Right atrium auricular region (tissue), 2 donors: ENCODE measurements at regions not wholly inside any gene's neighbourhood (a gene's known extent, or its start where the extent isn't known, plus 50 kb on each side); places are given as distances from the start of the nearest gene placed in this dataset.

Experiments
- DNase-seq: peaks from one replicate; pipeline ENCODE4 v3.0.0-alpha.2; 2019; ENCODE audit warnings: low spot score
- H3K27ac ChIP-seq, 2 donors: fragments of 200-600 bp; sonication (generic); 1 replicate in 1 of 2; 2 replicates in 1 of 2; pipeline ENCODE4 v1.5.1; 2016 to 2019
- H3K27me3 ChIP-seq, 2 donors: fragments of 200-600 bp; sonication (generic); one replicate each; pipeline versions ENCODE4 v1.5.1 to v1.6.0; 2017 to 2019
- H3K36me3 ChIP-seq: fragments of 200-600 bp; sonication (generic); one replicate; pipeline ENCODE4 v1.5.1; 2016
- H3K4me1 ChIP-seq, 2 donors: fragments of 200-600 bp; sonication (generic); one replicate each; pipeline versions ENCODE4 v1.5.1 to v1.6.0; 2017 to 2019
- H3K4me3 ChIP-seq, 2 donors: fragments of 200-600 bp; sonication (generic); 1 replicate in 1 of 2; 2 replicates in 1 of 2; pipeline ENCODE4 v1.5.1; 2017 to 2019; ENCODE audit warnings: mild to moderate bottlenecking in 1 of 2, moderate library complexity in 1 of 2
- H3K9me3 ChIP-seq, 2 donors: fragments of 200-600 bp; sonication (generic); one replicate each; pipeline ENCODE4 v1.5.1; 2019
- CTCF ChIP-seq, 2 donors: fragments of 200-600 bp; sonication (generic); IDR thresholded peaks; one replicate each; pipeline ENCODE4 v1.5.1; 2019; ENCODE audit warnings: antibody characterized with exemption in 2 of 2

DNA sequence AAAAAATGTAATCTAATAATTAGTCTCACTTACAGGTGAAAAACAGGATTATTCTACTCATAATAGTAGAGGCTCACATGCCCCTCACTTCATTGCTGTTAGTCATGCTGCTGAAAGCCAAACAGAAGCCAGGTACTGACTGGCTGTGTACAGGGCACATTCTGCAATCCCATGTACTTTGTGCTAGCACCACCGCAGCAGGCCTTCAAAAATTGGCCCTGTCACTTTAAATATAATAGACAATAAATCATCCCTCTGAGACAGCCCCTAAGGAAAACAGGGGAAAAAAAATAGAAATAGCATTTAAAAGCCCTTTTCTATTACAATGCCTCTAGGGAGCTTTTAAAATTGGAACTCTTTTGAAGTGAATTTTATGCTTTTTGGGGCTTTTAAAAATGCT, 723.8 kb downstream of the TUSC7 start:
- no peak for TF ChIP-seq CTCF (IDR thresholded peaks at IDR 0.05)
- H3K9me3 ChIP-seq, result no peaks in the 10 kb centered on the region
- no peak overlapping the region for H3K4me3 ChIP-seq
- H3K27ac ChIP-seq, result no peak overlapping the region
- no peaks in the 10 kb centered on the region for H3K27me3 ChIP-seq
- H3K36me3 ChIP-seq, result no peaks in the 10 kb centered on the region
- H3K4me1 ChIP-seq, result no peaks in the 10 kb centered on the region
- no peak for DNase-seq

DNA sequence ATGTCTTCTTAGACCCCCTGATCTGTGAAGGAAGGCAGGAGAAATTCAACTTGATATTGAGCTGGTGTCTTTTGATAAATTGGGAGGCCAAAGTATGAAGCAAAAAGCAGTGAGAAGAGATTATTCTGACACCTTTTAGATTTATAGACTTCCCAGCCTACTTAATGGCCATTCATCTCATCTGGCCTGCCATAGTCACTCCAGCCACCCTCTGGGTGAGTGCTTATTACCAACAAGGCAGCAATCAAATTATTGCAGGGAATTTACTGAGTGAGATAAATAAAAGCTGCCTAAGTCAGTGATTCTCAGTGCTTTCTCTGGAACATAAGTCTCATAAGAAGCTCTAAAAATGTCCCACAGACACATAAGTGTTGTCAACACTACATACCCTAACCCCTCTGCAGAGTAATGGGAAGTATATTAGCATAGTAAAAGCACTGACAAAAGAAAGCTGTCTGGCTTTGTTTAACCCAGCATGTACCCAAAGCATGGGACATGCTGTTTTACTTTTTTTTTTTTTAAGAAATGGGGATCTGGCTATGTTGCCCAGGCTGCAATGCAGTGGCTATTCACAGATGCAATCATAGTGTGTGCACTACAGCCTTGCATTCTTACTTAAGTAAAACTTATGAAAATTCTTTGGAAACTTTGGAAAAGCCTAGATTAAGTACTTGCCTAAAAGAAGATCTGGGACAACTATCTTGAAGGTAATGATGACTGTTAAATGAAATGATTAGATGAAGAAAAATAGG, 725.3 kb downstream of the TUSC7 start:
- no peaks in the 10 kb centered on the region for H3K4me1 ChIP-seq
- DNase-seq, result no peak
- no peaks in the 10 kb centered on the region for H3K9me3 ChIP-seq
- no peaks in the 10 kb centered on the region for H3K36me3 ChIP-seq
- no peaks in the 10 kb centered on the region for H3K27me3 ChIP-seq
- H3K27ac ChIP-seq, result no peak overlapping the region
- no peak for TF ChIP-seq CTCF (IDR thresholded peaks at IDR 0.05)
- H3K4me3 ChIP-seq, result no peak overlapping the region

DNA sequence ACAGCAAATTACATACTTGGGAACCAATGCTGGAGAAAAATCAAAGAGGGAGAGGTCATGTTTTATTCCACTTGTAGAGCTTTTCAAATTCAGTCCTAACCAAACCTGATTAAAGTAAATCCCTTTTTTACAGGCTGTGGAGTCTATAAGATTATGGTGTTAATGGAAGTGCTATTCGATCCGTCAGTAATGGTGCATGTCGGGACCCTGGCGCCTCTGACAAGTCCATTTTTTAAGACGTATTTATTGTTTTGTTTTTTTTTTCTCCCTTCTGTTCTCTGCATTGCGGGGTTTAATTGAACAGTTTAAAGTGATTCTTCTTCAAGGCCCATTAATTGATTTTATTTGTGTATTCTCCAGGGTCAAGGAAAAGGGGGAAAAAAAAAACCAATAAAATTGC, 725.9 kb downstream of the TUSC7 start:
- TF ChIP-seq CTCF (IDR thresholded peaks at IDR 0.05), result no peak

GRCh38 chr3:117439812-117440211, 730.2 kb downstream of the TUSC7 start:
- no peaks in the 10 kb centered on the region for H3K27me3 ChIP-seq
- TF ChIP-seq CTCF (IDR thresholded peaks at IDR 0.05), result peak in 1 of 2 donors; percentile 38
- H3K4me1 ChIP-seq, result no peaks in the 10 kb centered on the region
- H3K27ac ChIP-seq, result no peak overlapping the region
- no peaks in the 10 kb centered on the region for H3K36me3 ChIP-seq
- no peaks in the 10 kb centered on the region for H3K9me3 ChIP-seq
- H3K4me3 ChIP-seq, result no peak overlapping the region
- no peak for DNase-seq

More for the DNA sequence above, 725.9 kb downstream of the TUSC7 start:
- H3K27me3 ChIP-seq, result no peaks in the 10 kb centered on the region
- H3K27ac ChIP-seq, result no peak overlapping the region
- no peak overlapping the region for H3K4me3 ChIP-seq
- no peaks in the 10 kb centered on the region for H3K9me3 ChIP-seq
- no peaks in the 10 kb centered on the region for H3K36me3 ChIP-seq
- no peaks in the 10 kb centered on the region for H3K4me1 ChIP-seq
- DNase-seq, result no peak

DNA sequence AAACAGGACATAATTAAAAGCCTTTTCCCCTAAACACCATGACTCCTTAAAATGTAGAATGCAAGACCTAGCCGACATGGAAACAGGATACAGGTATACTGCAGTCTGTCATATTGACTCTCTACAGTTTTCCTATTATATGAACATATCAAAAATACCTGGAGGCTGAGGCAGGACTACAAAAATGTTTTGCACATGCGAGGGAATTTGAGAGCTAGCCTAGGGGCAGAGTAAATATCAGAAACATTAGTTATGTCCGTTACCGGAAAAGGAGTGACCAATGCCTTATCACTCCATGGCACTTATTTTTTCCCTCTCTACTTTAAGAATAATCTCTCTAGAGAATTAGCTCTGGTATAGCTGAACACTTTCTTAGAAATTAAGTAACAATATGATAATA, 732.3 kb downstream of the TUSC7 start:
- Histone ChIP-seq H3K9me3 (no peaks in the 10 kb centered on the region), H3K27me3 (no peaks in the 10 kb centered on the region), H3K36me3 (no peaks in the 10 kb centered on the region), H3K4me1 (no peaks in the 10 kb centered on the region), H3K4me3 (no peak overlapping the region), H3K27ac (no peak overlapping the region)
- TF ChIP-seq CTCF (IDR thresholded peaks at IDR 0.05), result no peak
- DNase-seq, result no peak

DNA sequence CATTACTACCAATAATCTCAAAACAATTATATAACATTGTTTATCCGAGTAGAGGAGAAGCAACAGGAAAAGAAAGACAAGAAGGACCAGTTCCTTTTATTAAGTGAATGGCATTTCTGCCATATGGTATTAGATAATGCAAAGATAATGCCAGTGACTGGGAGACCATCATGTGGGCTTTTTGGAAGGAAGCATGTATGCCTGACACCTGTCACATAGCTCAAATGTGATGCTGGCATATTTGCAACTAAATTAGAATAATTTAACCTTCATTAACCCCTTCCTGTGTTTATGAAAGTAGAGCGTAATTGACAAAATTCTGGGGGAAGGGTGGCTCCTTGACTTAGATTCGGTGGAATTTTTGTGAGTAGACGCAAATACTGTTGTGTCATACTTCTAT, 733.0 kb downstream of the TUSC7 start:
- Histone ChIP-seq H3K27me3 (no peaks in the 10 kb centered on the region), H3K4me3 (no peak overlapping the region), H3K36me3 (no peaks in the 10 kb centered on the region), H3K9me3 (no peaks in the 10 kb centered on the region), H3K27ac (no peak overlapping the region), H3K4me1 (no peaks in the 10 kb centered on the region)
- TF ChIP-seq CTCF (IDR thresholded peaks at IDR 0.05), result no peak
- no peak for DNase-seq
